ENCODE measurements at regions not wholly inside any gene's neighbourhood (a gene's known extent, or its start where the extent isn't known, plus 50 kb on each side); places are given as distances from the start of the nearest gene placed in this dataset.

DNA sequence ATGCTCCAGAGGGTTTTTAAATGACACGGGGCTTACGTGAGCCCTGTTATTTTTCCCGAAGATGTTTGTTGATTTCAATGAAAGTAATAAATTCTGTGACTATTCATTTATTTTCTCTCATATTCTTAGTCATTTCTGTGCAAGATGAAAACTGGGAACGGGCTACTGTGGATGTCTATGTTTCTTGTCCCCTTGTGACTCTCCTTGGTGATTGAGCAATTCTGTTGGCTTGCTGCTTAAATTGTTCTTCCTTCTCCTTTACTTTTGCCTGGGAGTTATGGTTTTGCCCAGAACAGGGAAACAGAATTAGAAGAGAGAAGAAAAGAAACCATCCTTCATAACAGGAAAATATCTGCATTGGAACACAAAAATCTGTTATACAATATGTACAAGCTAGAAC, 508.2 kb upstream of the DSEL start:
- no peaks in the 10 kb centered on the region for H3K4me1 ChIP-seq
- no peak for DNase-seq
- intact Hi-C loops (cut with micrococcal nuclease): no loop called here
- H3K36me3 ChIP-seq: no peaks in the 10 kb centered on the region
- H3K27ac ChIP-seq (replicated peaks): no peak overlapping the region
- no peaks in the 10 kb centered on the region for H3K9me3 ChIP-seq (replicated peaks)
- no peak overlapping the region for H3K4me3 ChIP-seq
- no peaks in the 10 kb centered on the region for H3K27me3 ChIP-seq (ENCODE audit: low read depth)
- TF ChIP-seq, protein P1, sequence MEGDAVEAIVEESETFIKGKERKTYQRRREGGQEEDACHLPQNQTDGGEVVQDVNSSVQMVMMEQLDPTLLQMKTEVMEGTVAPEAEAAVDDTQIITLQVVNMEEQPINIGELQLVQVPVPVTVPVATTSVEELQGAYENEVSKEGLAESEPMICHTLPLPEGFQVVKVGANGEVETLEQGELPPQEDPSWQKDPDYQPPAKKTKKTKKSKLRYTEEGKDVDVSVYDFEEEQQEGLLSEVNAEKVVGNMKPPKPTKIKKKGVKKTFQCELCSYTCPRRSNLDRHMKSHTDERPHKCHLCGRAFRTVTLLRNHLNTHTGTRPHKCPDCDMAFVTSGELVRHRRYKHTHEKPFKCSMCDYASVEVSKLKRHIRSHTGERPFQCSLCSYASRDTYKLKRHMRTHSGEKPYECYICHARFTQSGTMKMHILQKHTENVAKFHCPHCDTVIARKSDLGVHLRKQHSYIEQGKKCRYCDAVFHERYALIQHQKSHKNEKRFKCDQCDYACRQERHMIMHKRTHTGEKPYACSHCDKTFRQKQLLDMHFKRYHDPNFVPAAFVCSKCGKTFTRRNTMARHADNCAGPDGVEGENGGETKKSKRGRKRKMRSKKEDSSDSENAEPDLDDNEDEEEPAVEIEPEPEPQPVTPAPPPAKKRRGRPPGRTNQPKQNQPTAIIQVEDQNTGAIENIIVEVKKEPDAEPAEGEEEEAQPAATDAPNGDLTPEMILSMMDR (IDR thresholded peaks at IDR 0.05; ENCODE audit: borderline replicate concordance): no peak

- TF ChIP-seq, protein P1 (IDR thresholded peaks at IDR 0.05; ENCODE audit: borderline replicate concordance): no peak
- H3K9me3 ChIP-seq (replicated peaks): no peaks in the 10 kb centered on the region
Measured at GRCh38 chr18:68017385-68017784, 500.9 kb upstream of the DSEL start.

GRCh38 chr18:67997496-67997895, 481.0 kb upstream of the DSEL start:
- Histone ChIP-seq H3K27ac (replicated peaks) (no peak overlapping the region), H3K27me3 (ENCODE audit: low read depth) (no peaks in the 10 kb centered on the region), H3K36me3 (no peaks in the 10 kb centered on the region), H3K4me3 (no peak overlapping the region), H3K4me1 (no peaks in the 10 kb centered on the region), H3K9me3 (replicated peaks) (no peaks in the 10 kb centered on the region)
- intact Hi-C loops (cut with micrococcal nuclease): no loop called here
- DNase-seq: no peak
- TF ChIP-seq, protein P1 (IDR thresholded peaks at IDR 0.05; ENCODE audit: borderline replicate concordance): no peak

More at GRCh38 chr18:68017385-68017784, 500.9 kb upstream of the DSEL start:
- intact Hi-C loops (cut with micrococcal nuclease): no loop called here
- Histone ChIP-seq H3K4me1 (no peaks in the 10 kb centered on the region), H3K27me3 (ENCODE audit: low read depth) (no peaks in the 10 kb centered on the region), H3K27ac (replicated peaks) (no peak overlapping the region), H3K4me3 (no peak overlapping the region), H3K36me3 (no peaks in the 10 kb centered on the region)
- no peak for DNase-seq

- TF ChIP-seq, protein P1 (IDR thresholded peaks at IDR 0.05; ENCODE audit: borderline replicate concordance): no peak
- no peaks in the 10 kb centered on the region for H3K9me3 ChIP-seq (replicated peaks)
- no peak for DNase-seq
- no peaks in the 10 kb centered on the region for H3K36me3 ChIP-seq
- H3K4me3 ChIP-seq: no peak overlapping the region
- no peaks in the 10 kb centered on the region for H3K27me3 ChIP-seq (ENCODE audit: low read depth)
- no peaks in the 10 kb centered on the region for H3K4me1 ChIP-seq
- intact Hi-C loops (cut with micrococcal nuclease): no loop called here
- no peak overlapping the region for H3K27ac ChIP-seq (replicated peaks)
Measured at GRCh38 chr18:67995769-67996168, 479.2 kb upstream of the DSEL start.

DNA sequence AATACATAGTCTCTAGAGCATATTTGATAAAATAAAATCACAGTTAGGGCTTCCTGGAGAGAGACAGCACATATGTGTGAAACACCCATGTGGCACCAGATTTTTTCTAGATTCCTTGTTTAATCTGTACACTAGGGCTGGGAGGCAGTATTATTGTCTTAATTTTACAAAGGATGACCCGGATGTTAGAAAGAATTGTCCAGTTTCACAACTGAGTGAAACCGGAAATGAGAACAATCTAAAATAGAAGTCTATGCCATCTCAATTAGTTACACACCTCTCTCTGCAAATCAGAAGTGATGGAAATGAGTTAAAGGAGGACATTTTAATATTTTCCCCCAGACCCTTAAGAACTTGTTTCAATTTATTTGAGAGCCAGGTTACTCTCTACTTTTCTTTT, 463.7 kb upstream of the DSEL start:
- Histone ChIP-seq H3K9me3 (replicated peaks) (no peaks in the 10 kb centered on the region), H3K27ac (replicated peaks) (no peak overlapping the region), H3K36me3 (no peaks in the 10 kb centered on the region), H3K27me3 (ENCODE audit: low read depth) (no peaks in the 10 kb centered on the region), H3K4me1 (no peaks in the 10 kb centered on the region), H3K4me3 (no peak overlapping the region)
- TF ChIP-seq, protein P1 (IDR thresholded peaks at IDR 0.05; ENCODE audit: borderline replicate concordance): no peak
- intact Hi-C loops (cut with micrococcal nuclease): no loop called here
- DNase-seq: no peak
